Naive thymus-derived CD8-positive, alpha-beta T cell (primary cell): ENCODE measurements at regions not wholly inside any gene's neighbourhood (a gene's known extent, or its start where the extent isn't known, plus 50 kb on each side); places are given as distances from the start of the nearest gene placed in this dataset.
"Not testable (repeated sequence)": the region's sequence is repeated elsewhere in the genome, so short reads cannot be mapped to it uniquely, and the experiment has no call there.

Experiments used
- ATAC-seq, 2 donors: fragments of 150-1000 bp; cut with Tn5 transposase in 1 of 2; sonication (Bioruptor Pico), chemical (Tn5 transposase) in 1 of 2; 1 replicate in 1 of 2; 2 replicates in 1 of 2; pipeline ENCODE4 v1.10.0; 2021; ENCODE audit warnings: mild to moderate bottlenecking in 2 of 2, moderate library complexity in 2 of 2
- POLR2A ChIA-PET: fragments of 350-600 bp; sonication (Branson Sonifier 250); formaldehyde crosslinking; loops from one replicate; lab custom pipeline; 2021; ENCODE audit warnings: antibody characterized with exemption; lab: Charles Lee
- DNase-seq, 10 donors: peaks; one replicate each; pipeline versions ENCODE4 v3.0.0 to v3.0.0-alpha.2; 2020 to 2022
- H3K27ac Mint-ChIP-seq, 10 donors: one replicate each; pipeline ENCODE4 v1.8.0; 2020 to 2022; ENCODE audit warnings: mild to moderate bottlenecking in 10 of 10, mixed read lengths in 10 of 10, moderate library complexity in 4 of 10, inconsistent platforms in 1 of 10
- H3K27me3 Mint-ChIP-seq, 5 donors: one replicate each; pipeline ENCODE4 v1.8.0; 2021 to 2022; ENCODE audit warnings: mixed read lengths in 5 of 5
- H3K36me3 Mint-ChIP-seq, 3 donors: one replicate each; pipeline ENCODE4 v1.8.0; 2020 to 2022; ENCODE audit warnings: mixed read lengths in 3 of 3, mild to moderate bottlenecking in 2 of 3, inconsistent platforms in 1 of 3
- H3K4me1 Mint-ChIP-seq, 4 donors: one replicate each; pipeline ENCODE4 v1.8.0; 2021 to 2022; ENCODE audit warnings: mixed read lengths in 4 of 4
- H3K4me3 Mint-ChIP-seq, 10 donors: one replicate each; pipeline ENCODE4 v1.8.0; 2020 to 2022; ENCODE audit warnings: mild to moderate bottlenecking in 10 of 10, mixed read lengths in 10 of 10, moderate library complexity in 6 of 10, inconsistent platforms in 1 of 10
- H3K9me3 Mint-ChIP-seq, 9 donors: one replicate each; pipeline ENCODE4 v1.8.0; 2020 to 2022; ENCODE audit warnings: mixed read lengths in 9 of 9, mild to moderate bottlenecking in 3 of 9, inconsistent platforms in 1 of 9, moderate library complexity in 1 of 9

- Mint-ChIP-seq H3K36me3 (no peaks in the 10 kb centered on the region), H3K4me3 (no peak overlapping the region), H3K27ac (no peak overlapping the region), H3K27me3 (peaks cover 0 to 5% (median 0%) of the 10 kb centered on the region in 5 donors), H3K9me3 (no peaks in the 10 kb centered on the region), H3K4me1 (peaks cover 0 to 4% (median 0%) of the 10 kb centered on the region in 4 donors)
- DNase-seq (no peak), ATAC-seq (no peak)
- POLR2A ChIA-PET = no interaction called here
Measured at GRCh38 chr6:144922120-144922722, 637.1 kb downstream of the UTRN start.

- H3K36me3 Mint-ChIP-seq, H3K4me1 Mint-ChIP-seq, ATAC-seq, POLR2A ChIA-PET, DNase-seq, H3K9me3 Mint-ChIP-seq, H3K4me3 Mint-ChIP-seq, H3K27me3 Mint-ChIP-seq: not testable (repeated sequence)
- H3K27ac Mint-ChIP-seq = peak overlapping the region in 1 of 10 donors; percentile 23
Measured at GRCh38 chr6:144922771-144923490, 637.8 kb downstream of the UTRN start.

GRCh38 chr6:144923491-144923787 lies 638.3 kb downstream of the UTRN start:
- H3K36me3 Mint-ChIP-seq, POLR2A ChIA-PET, H3K4me1 Mint-ChIP-seq, ATAC-seq, H3K9me3 Mint-ChIP-seq, DNase-seq, H3K4me3 Mint-ChIP-seq, H3K27me3 Mint-ChIP-seq: not testable (repeated sequence)
- H3K27ac Mint-ChIP-seq = peak overlapping the region in 1 of 10 donors; percentile 23

DNA sequence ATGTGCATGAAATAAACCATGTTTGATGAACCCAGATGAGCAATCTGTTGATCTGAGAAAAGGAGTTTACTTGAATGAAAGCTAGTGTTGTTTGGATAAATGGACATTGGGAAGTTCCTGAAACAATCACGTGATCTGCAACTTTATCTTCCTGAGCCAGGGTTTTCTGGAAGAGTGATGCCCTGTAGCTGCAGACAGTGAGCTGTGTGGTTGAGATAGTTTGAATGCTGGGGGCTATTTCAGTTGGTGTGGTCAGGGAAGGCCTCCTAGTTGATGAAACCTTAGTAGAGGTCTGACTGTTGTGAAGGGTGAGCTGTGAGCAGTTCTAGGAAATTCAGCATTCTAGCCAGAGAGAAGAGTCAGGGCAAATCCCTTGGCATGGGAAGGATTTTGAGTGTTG lies 643.7 kb downstream of the UTRN start:
- H3K4me1 Mint-ChIP-seq = no peaks in the 10 kb centered on the region
- no peak for ATAC-seq
- H3K36me3 Mint-ChIP-seq = peaks cover 0 to 3% (median under 1%) of the 10 kb centered on the region in 3 donors
- no peak overlapping the region for H3K4me3 Mint-ChIP-seq
- peak overlapping the region in 1 of 10 donors; percentile 1 for H3K27ac Mint-ChIP-seq
- no peaks in the 10 kb centered on the region for H3K27me3 Mint-ChIP-seq
- POLR2A ChIA-PET = no interaction called here
- DNase-seq = no peak
- H3K9me3 Mint-ChIP-seq = peaks cover 0 to 6% (median 3%) of the 10 kb centered on the region in 9 donors

GRCh38 chr6:144929262-144929661 lies 644.1 kb downstream of the UTRN start:
- Mint-ChIP-seq H3K27ac (no peak overlapping the region), H3K9me3 (peaks cover 0 to 10% (median 6%) of the 10 kb centered on the region in 9 donors), H3K4me1 (no peaks in the 10 kb centered on the region), H3K4me3 (no peak overlapping the region), H3K36me3 (peaks cover 0 to 7% (median 3%) of the 10 kb centered on the region in 3 donors), H3K27me3 (no peaks in the 10 kb centered on the region)
- DNase-seq (no peak), ATAC-seq (no peak)
- POLR2A ChIA-PET = no interaction called here

DNA sequence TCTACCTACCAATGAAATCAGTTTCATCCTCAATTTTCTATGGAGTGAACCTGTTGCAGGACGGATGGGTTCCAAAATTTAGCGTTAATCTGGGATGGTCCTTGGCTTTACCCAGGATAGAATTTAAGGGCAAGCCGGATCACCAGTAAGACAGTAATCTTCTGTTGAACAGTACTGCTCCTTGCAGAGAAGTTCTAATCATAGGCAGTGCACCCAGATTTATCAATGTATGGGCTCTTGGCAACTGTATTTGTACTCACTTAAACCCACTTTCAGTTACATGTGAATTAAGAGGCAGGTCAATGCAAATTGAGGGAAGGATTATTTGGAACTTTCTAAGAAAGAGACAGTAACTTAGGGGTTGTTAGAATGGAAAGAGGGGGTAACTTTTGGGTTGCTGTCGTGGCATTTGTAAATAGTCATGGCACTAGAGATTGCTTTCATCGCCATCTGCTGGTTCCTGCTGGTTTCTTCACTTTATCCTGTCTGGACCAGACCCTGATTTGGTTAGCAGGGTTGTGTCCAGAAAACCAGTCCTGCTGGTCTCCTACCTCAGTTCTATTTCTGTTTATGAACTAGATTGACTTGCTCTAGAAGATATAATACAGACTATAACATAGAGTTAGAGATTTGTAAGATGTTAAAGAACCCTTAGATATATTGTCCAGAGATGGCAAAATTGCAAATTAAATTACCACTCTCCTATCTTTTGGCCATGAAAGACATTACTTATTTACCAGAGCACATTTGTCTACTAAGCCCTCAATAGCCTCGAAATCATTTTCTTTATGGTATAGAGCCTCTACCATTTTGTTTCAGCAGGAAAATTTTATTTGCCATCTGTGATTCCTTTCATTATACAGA lies 646.3 kb downstream of the UTRN start:
- Mint-ChIP-seq H3K4me1 (no peaks in the 10 kb centered on the region), H3K4me3 (no peak overlapping the region), H3K36me3 (peaks cover 0 to 11% (median 6%) of the 10 kb centered on the region in 3 donors), H3K27me3 (peaks cover 0 to 1% (median 0%) of the 10 kb centered on the region in 5 donors), H3K27ac (no peak overlapping the region), H3K9me3 (peaks cover 0 to 19% (median 10%) of the 10 kb centered on the region in 9 donors)
- no peak for ATAC-seq
- DNase-seq = peak in 6 of 10 donors; percentile 3 to 27 (median 14)
- POLR2A ChIA-PET = no interaction called here

- Mint-ChIP-seq H3K9me3 (peaks cover 0 to 19% (median 10%) of the 10 kb centered on the region in 9 donors), H3K27ac (no peak overlapping the region), H3K4me1 (no peaks in the 10 kb centered on the region), H3K4me3 (no peak overlapping the region), H3K36me3 (peaks cover 0 to 11% (median 6%) of the 10 kb centered on the region in 3 donors), H3K27me3 (peaks cover 0 to 1% (median 0%) of the 10 kb centered on the region in 5 donors)
- ATAC-seq = no peak
- no peak for DNase-seq
- POLR2A ChIA-PET = no interaction called here
Measured at GRCh38 chr6:144932621-144933020, 647.5 kb downstream of the UTRN start.

DNA sequence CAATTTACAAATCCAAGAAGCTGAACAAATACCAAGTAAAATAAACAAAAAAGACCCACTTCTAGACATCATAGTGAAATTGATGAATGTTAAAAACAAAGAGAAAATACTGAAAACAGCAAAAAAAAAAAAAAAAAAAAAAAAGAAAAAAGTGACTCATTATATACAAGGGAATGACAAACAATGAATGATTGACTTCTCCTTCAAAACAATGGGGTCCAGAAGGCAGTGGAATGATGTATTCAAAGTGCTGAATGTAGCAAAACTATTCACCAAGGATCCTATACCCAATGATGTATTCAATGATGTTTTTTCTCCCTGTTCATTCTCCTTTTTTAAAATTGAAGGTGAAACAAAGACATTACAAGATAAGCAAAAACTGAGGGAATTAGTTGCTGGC lies 650.0 kb downstream of the UTRN start:
- Mint-ChIP-seq H3K4me1 (no peaks in the 10 kb centered on the region), H3K4me3 (no peak overlapping the region), H3K27ac (no peak overlapping the region), H3K9me3 (peaks cover 0 to 19% (median 10%) of the 10 kb centered on the region in 9 donors), H3K36me3 (peaks cover 0 to 11% (median 6%) of the 10 kb centered on the region in 3 donors), H3K27me3 (peaks cover 0 to 1% (median 0%) of the 10 kb centered on the region in 5 donors)
- DNase-seq = no peak
- POLR2A ChIA-PET = no interaction called here
- ATAC-seq = no peak

- Mint-ChIP-seq H3K4me1 (no peaks in the 10 kb centered on the region), H3K27ac (no peak overlapping the region), H3K9me3 (peaks cover 0 to 19% (median 10%) of the 10 kb centered on the region in 9 donors), H3K27me3 (peaks cover 0 to 1% (median 0%) of the 10 kb centered on the region in 5 donors), H3K4me3 (no peak overlapping the region), H3K36me3 (peaks cover 0 to 11% (median 6%) of the 10 kb centered on the region in 3 donors)
- DNase-seq = no peak
- POLR2A ChIA-PET = no interaction called here
- ATAC-seq = no peak
Measured at GRCh38 chr6:144935661-144936060, 650.5 kb downstream of the UTRN start.

DNA sequence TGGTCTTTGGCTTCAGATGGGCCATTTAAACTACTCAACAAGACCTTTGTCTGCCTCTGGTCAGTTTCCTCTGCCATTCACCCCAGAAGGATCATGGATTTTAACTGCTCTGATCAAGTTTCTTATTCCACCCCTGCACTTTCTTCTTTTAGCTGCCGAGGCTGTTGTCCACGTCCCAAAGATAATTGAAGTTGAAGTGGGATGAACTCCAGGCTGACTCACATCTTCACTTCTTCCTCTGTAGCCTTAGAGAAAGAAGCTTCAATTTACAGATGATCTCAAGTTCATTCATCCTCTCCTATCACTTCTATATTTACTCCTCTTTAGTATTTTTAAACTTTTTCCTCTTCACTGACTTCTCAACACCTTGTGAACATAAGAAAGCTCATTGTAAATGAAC lies 651.6 kb downstream of the UTRN start:
- Mint-ChIP-seq H3K27ac (no peak overlapping the region), H3K27me3 (peaks cover 0 to 1% (median 0%) of the 10 kb centered on the region in 5 donors), H3K9me3 (peaks cover 0 to 19% (median 10%) of the 10 kb centered on the region in 9 donors), H3K4me3 (no peak overlapping the region), H3K4me1 (no peaks in the 10 kb centered on the region), H3K36me3 (peaks cover 0 to 11% (median 6%) of the 10 kb centered on the region in 3 donors)
- POLR2A ChIA-PET = no interaction called here
- no peak for DNase-seq
- no peak for ATAC-seq

DNA sequence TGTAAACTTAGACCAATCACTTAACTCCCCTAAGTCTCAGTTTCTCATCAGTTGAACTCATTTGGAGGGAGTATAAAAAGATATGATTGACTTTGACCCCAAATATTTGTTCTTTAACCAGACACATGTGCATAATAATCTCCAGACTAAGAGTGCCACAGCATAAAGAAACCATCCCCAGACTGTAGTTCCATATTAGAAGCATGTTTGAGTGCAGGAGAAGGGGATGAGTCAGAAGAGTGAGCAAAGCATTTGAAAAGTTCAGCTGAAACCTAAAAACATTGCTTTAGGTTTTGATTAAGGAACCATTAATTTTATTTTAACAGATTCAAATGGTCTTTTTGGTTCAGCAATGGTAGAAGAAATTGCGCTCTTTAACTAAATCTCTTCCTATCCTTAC lies 654.8 kb downstream of the UTRN start:
- H3K4me1 Mint-ChIP-seq = no peaks in the 10 kb centered on the region
- POLR2A ChIA-PET = no interaction called here
- H3K9me3 Mint-ChIP-seq = peaks cover 0 to 5% (median 0%) of the 10 kb centered on the region in 9 donors
- H3K27me3 Mint-ChIP-seq = peaks cover 0 to 2% (median 0%) of the 10 kb centered on the region in 5 donors
- no peak overlapping the region for H3K4me3 Mint-ChIP-seq
- H3K36me3 Mint-ChIP-seq = no peaks in the 10 kb centered on the region
- ATAC-seq (no peak), DNase-seq (no peak)
- no peak overlapping the region for H3K27ac Mint-ChIP-seq

GRCh38 chr6:144944106-144944505 lies 659.0 kb downstream of the UTRN start:
- Mint-ChIP-seq H3K4me1 (no peaks in the 10 kb centered on the region), H3K27ac (no peak overlapping the region)
- POLR2A ChIA-PET = no interaction called here

More at GRCh38 chr6:144944106-144944505, 659.0 kb downstream of the UTRN start:
- DNase-seq (no peak), ATAC-seq (no peak)
- H3K36me3 Mint-ChIP-seq = peaks cover 0 to 3% (median 0%) of the 10 kb centered on the region in 3 donors
- no peaks in the 10 kb centered on the region for H3K9me3 Mint-ChIP-seq
- peaks cover 0 to 5% (median 1%) of the 10 kb centered on the region in 5 donors for H3K27me3 Mint-ChIP-seq
- H3K4me3 Mint-ChIP-seq = no peak overlapping the region
